ENCODE measurements at regions not wholly inside any gene's neighbourhood (a gene's known extent, or its start where the extent isn't known, plus 50 kb on each side); places are given as distances from the start of the nearest gene placed in this dataset.

DNA sequence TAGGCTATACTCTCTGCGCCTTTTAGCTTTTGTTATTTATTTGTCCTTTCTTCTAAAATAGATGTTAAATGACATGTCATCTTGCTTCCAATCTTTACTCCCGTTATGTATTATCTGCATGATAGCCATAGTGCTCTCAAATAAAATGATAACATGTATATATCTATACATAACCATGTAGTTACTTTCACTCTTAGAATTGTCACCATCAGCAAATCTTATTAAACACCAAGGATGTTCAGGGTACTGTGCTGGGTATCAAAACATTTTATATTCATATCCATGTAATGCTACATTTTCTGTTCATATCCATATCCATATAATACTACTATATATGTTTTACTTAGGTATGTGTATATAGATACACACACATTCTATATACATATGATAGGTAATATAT lies 176.4 kb upstream of the CHST9 start:
- TF ChIP-seq, protein P1, sequence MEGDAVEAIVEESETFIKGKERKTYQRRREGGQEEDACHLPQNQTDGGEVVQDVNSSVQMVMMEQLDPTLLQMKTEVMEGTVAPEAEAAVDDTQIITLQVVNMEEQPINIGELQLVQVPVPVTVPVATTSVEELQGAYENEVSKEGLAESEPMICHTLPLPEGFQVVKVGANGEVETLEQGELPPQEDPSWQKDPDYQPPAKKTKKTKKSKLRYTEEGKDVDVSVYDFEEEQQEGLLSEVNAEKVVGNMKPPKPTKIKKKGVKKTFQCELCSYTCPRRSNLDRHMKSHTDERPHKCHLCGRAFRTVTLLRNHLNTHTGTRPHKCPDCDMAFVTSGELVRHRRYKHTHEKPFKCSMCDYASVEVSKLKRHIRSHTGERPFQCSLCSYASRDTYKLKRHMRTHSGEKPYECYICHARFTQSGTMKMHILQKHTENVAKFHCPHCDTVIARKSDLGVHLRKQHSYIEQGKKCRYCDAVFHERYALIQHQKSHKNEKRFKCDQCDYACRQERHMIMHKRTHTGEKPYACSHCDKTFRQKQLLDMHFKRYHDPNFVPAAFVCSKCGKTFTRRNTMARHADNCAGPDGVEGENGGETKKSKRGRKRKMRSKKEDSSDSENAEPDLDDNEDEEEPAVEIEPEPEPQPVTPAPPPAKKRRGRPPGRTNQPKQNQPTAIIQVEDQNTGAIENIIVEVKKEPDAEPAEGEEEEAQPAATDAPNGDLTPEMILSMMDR (IDR thresholded peaks at IDR 0.05; ENCODE audit: unreplicated experiment): no peak
- Mint-ChIP-seq H3K4me1 (ENCODE audit: low read depth) (peaks cover 2% of the 10 kb centered on the region), H3K27me3 (peaks cover 3% of the 10 kb centered on the region), H3K27ac (no peak overlapping the region), H3K4me3 (ENCODE audit: low read depth) (no peak overlapping the region), H3K36me3 (ENCODE audit: insufficient read depth) (no peaks in the 10 kb centered on the region), H3K9me3 (ENCODE audit: low read depth) (no peaks in the 10 kb centered on the region)
- no peak for DNase-seq (ENCODE audit: low spot score, unreplicated experiment)

DNA sequence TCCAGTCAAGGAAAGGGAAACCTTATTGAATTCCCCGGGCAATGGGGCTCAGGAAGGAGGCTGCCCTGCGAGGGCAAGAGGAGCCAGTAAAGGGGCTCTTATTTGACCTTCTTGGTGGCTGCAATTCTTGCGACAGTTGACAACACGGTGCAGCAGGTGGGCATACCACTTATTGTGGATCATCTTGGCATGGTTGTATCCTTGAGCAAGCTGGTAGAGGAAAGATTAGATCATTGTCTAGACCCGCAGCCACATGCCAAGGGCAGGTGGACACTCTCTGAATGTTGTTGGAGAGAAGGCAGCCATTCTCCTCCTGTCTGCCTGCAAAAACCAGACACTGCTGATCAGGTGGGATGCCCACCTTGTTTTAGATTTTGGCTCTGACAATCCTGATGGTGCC lies 170.2 kb upstream of the CHST9 start:
- H3K4me3 Mint-ChIP-seq (ENCODE audit: low read depth): no peak overlapping the region
- DNase-seq (ENCODE audit: low spot score, unreplicated experiment): no peak
- peaks cover 19% of the 10 kb centered on the region for H3K27me3 Mint-ChIP-seq
- H3K36me3 Mint-ChIP-seq (ENCODE audit: insufficient read depth): no peaks in the 10 kb centered on the region
- no peaks in the 10 kb centered on the region for H3K9me3 Mint-ChIP-seq (ENCODE audit: low read depth)
- TF ChIP-seq, protein P1 (IDR thresholded peaks at IDR 0.05; ENCODE audit: unreplicated experiment): no peak
- peaks cover 2% of the 10 kb centered on the region for H3K4me1 Mint-ChIP-seq (ENCODE audit: low read depth)
- no peak overlapping the region for H3K27ac Mint-ChIP-seq

DNA sequence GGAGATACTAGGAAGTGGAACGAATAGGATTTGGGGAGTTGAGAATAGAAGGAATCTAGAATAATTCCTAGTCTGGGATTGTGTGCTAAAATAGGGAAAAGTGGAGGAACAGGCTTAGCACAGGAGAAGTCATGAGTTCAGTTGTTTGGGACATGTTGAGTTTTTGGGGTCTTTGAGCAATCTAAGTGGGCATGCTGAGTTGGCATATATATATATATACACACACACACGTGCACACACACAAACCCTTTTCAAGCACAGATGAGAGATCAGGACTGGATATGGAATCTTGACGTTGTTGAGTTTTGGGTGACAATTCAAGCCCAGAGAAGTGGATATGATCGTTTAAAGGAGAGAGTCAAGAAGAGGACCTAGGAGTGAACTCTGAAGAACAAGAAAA lies 168.2 kb upstream of the CHST9 start:
- Mint-ChIP-seq H3K36me3 (ENCODE audit: insufficient read depth) (no peaks in the 10 kb centered on the region), H3K4me1 (ENCODE audit: low read depth) (peaks cover 2% of the 10 kb centered on the region), H3K27ac (no peak overlapping the region), H3K27me3 (peaks cover 19% of the 10 kb centered on the region), H3K4me3 (ENCODE audit: low read depth) (no peak overlapping the region), H3K9me3 (ENCODE audit: low read depth) (no peaks in the 10 kb centered on the region)
- no peak for DNase-seq (ENCODE audit: low spot score, unreplicated experiment)
- TF ChIP-seq, protein P1 (IDR thresholded peaks at IDR 0.05; ENCODE audit: unreplicated experiment): no peak

DNA sequence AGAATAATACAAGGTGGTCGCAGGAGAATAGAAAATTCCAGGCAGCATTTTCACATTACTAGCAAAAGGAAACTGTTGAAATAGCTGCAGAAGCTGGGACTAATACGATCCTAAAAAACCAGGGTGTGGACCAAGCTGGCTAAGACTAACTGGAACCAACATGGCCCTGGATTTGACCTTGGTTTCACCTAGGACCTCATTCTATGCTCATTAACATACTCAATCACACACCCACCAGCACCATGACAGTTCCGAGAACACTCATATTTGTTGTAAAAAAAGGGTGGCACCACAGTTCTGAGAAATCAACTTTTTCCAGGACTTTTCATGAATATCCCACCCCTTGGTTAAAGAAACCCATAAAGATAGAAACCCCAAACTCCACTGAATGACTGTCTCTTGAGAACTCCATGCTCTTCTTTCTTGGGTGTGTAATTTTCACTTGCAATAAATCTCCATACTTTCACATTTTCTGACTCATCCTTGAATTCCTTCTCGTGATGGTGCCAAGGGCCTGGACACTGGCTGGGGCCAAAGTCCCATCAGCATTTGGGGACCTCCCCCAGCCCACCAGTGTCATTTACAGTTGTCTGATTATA lies 164.3 kb upstream of the CHST9 start:
- Mint-ChIP-seq H3K27me3 (peaks cover 14% of the 10 kb centered on the region), H3K36me3 (ENCODE audit: insufficient read depth) (no peaks in the 10 kb centered on the region), H3K9me3 (ENCODE audit: low read depth) (no peaks in the 10 kb centered on the region), H3K27ac (no peak overlapping the region), H3K4me3 (ENCODE audit: low read depth) (no peak overlapping the region), H3K4me1 (ENCODE audit: low read depth) (peaks cover 4% of the 10 kb centered on the region)
- DNase-seq (ENCODE audit: low spot score, unreplicated experiment): no peak
- TF ChIP-seq, protein P1 (IDR thresholded peaks at IDR 0.05; ENCODE audit: unreplicated experiment): no peak

DNA sequence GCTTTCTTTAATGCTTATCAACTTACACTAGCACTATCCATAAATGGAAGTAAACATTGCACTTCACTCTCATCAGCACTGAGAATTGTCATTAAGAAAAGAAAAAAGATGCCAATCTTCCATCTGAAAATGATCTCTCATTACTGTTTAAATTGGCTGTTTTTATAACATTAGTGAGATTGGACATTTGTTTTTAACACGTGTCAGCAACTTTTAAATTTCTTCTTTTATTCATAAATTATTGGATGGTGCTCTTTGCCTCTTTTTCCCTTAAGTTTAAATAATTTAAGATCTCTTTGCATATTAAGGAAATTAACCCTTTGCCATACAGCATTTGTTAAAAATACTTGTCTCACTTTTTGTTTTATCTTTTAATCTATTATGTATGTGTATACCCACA lies 146.5 kb upstream of the CHST9 start:
- no peaks in the 10 kb centered on the region for H3K4me1 Mint-ChIP-seq (ENCODE audit: low read depth)
- H3K4me3 Mint-ChIP-seq (ENCODE audit: low read depth): no peak overlapping the region
- TF ChIP-seq, protein P1 (IDR thresholded peaks at IDR 0.05; ENCODE audit: unreplicated experiment): no peak
- DNase-seq (ENCODE audit: low spot score, unreplicated experiment): no peak
- peaks cover 6% of the 10 kb centered on the region for H3K9me3 Mint-ChIP-seq (ENCODE audit: low read depth)
- no peak overlapping the region for H3K27ac Mint-ChIP-seq
- peaks cover 1% of the 10 kb centered on the region for H3K36me3 Mint-ChIP-seq (ENCODE audit: insufficient read depth)
- peaks cover 3% of the 10 kb centered on the region for H3K27me3 Mint-ChIP-seq
